CD14-positive monocyte (primary cell): ENCODE measurements at regions not wholly inside any gene's neighbourhood (a gene's known extent, or its start where the extent isn't known, plus 50 kb on each side); places are given as distances from the start of the nearest gene placed in this dataset.

ENCODE experiments used
- DNase-seq, 3 donors: peaks; one replicate each; pipeline ENCODE4 v3.0.0-alpha.2; 2011 to 2022
- H2AFZ ChIP-seq: 2 replicates; pipeline ENCODE4 v1.6.0; 2012; ENCODE audit warnings: mild to moderate bottlenecking, low read depth, low read length, inconsistent platforms; ENCODE audit not compliant: insufficient read depth, poor library complexity, severe bottlenecking
- H3K27ac ChIP-seq, 2 donors: 1 replicate in 1 of 2; 2 replicates in 1 of 2; pipeline ENCODE4 v1.5.1; 2012 to 2013; ENCODE audit warnings: low read length in 2 of 2, control low read depth in 1 of 2, inconsistent platforms in 1 of 2, low read depth in 1 of 2, mild to moderate bottlenecking in 1 of 2
- H3K27me3 ChIP-seq, 2 donors: one replicate each; pipeline versions ENCODE4 v1.6.0 to v1.6.1; 2011 to 2013; ENCODE audit warnings: low read length in 2 of 2; ENCODE audit not compliant: control insufficient read depth in 2 of 2, insufficient read depth in 2 of 2
- H3K36me3 ChIP-seq, 2 donors: replicated peaks in 1 of 2; 1 replicate in 1 of 2; 2 replicates in 1 of 2; pipeline versions ENCODE4 v1.5.1 to v1.6.1; 2012 to 2013; ENCODE audit warnings: low read length in 2 of 2, control low read depth in 1 of 2, inconsistent platforms in 1 of 2, mild to moderate bottlenecking in 1 of 2; ENCODE audit not compliant: insufficient read depth in 2 of 2, control insufficient read depth in 1 of 2
- H3K4me1 ChIP-seq, 2 donors: 1 replicate in 1 of 2; 2 replicates in 1 of 2; pipeline versions ENCODE4 v1.5.1 to v1.6.1; 2012 to 2013; ENCODE audit warnings: low read length in 2 of 2, control low read depth in 1 of 2, inconsistent platforms in 1 of 2, mild to moderate bottlenecking in 1 of 2, moderate library complexity in 1 of 2; ENCODE audit not compliant: insufficient read depth in 2 of 2, control insufficient read depth in 1 of 2
- H3K4me2 ChIP-seq: replicated peaks from 2 replicates; pipeline ENCODE3; 2012; ENCODE audit warnings: low read length, moderate library complexity, mild to moderate bottlenecking; ENCODE audit not compliant: poor library complexity, severe bottlenecking; ENCODE audit errors: extremely low read depth
- H3K4me3 ChIP-seq, 3 experiments: fragments of 200-600 bp in 1 of 3; sonication (generic) in 1 of 3; replicated peaks in 1 of 3; 1 replicate in 2 of 3; 2 replicates in 1 of 3; pipeline ENCODE4 v1.5.1; 2011 to 2013; ENCODE audit warnings: low read length in 3 of 3, mild to moderate bottlenecking in 3 of 3, control low read depth in 2 of 3, low read depth in 2 of 3, inconsistent platforms in 1 of 3, moderate library complexity in 1 of 3
- H3K79me2 ChIP-seq: 2 replicates; pipeline ENCODE4 v1.6.0; 2012; ENCODE audit warnings: mild to moderate bottlenecking, control low read depth, inconsistent platforms, low read length, moderate library complexity; ENCODE audit not compliant: insufficient read depth
- H3K9ac ChIP-seq: 2 replicates; pipeline ENCODE4 v1.6.0; 2017; ENCODE audit warnings: low read length, mild to moderate bottlenecking; ENCODE audit not compliant: insufficient read depth, poor library complexity, severe bottlenecking
- H3K9me3 ChIP-seq, 2 donors: replicated peaks in 1 of 2; 1 replicate in 1 of 2; 2 replicates in 1 of 2; pipeline versions ENCODE4 v1.5.1 to v1.6.1; 2012 to 2013; ENCODE audit warnings: low read length in 2 of 2, control low read depth in 1 of 2; ENCODE audit not compliant: control insufficient read depth in 1 of 2, insufficient read depth in 1 of 2
- H4K20me1 ChIP-seq: 2 replicates; pipeline ENCODE4 v1.6.0; 2012; ENCODE audit warnings: mild to moderate bottlenecking, low read length, control low read depth, moderate library complexity; ENCODE audit not compliant: insufficient read depth
- H3K27ac Mint-ChIP-seq, 7 donors: one replicate each; pipeline ENCODE4 v1.8.0; 2020; ENCODE audit warnings: mild to moderate bottlenecking in 7 of 7, mixed read lengths in 7 of 7, moderate library complexity in 6 of 7, inconsistent platforms in 2 of 7
- H3K27me3 Mint-ChIP-seq, 3 donors: one replicate each; pipeline ENCODE4 v1.8.0; 2021 to 2022; ENCODE audit warnings: low read depth in 3 of 3, mild to moderate bottlenecking in 3 of 3, mixed read lengths in 3 of 3, moderate library complexity in 3 of 3, inconsistent platforms in 1 of 3
- H3K36me3 Mint-ChIP-seq, 2 donors: one replicate each; pipeline ENCODE4 v1.8.0; 2020; ENCODE audit warnings: mixed read lengths in 2 of 2, inconsistent platforms in 1 of 2, mild to moderate bottlenecking in 1 of 2
- H3K4me1 Mint-ChIP-seq: one replicate; pipeline ENCODE4 v1.8.0; 2020; ENCODE audit warnings: mild to moderate bottlenecking, mixed read lengths
- H3K4me3 Mint-ChIP-seq, 2 donors: one replicate each; pipeline ENCODE4 v1.8.0; 2020; ENCODE audit warnings: mild to moderate bottlenecking in 2 of 2, mixed read lengths in 2 of 2, moderate library complexity in 1 of 2
- H3K9me3 Mint-ChIP-seq, 7 donors: one replicate each; pipeline ENCODE4 v1.8.0; 2020 to 2022; ENCODE audit warnings: mixed read lengths in 7 of 7, mild to moderate bottlenecking in 6 of 7, moderate library complexity in 6 of 7, inconsistent platforms in 2 of 7
- WGBS: methylation state at CpG from one replicate; pipeline ENCODE4 v1.1.5; 2013; ENCODE audit warnings: missing lambda C conversion rate; ENCODE audit not compliant: insufficient coverage; 5-methylcytosine and 5-hydroxymethylcytosine counted together
- intact Hi-C, 2 donors: fragments of 100-400 bp; cut with micrococcal nuclease; formaldehyde crosslinking; loops; one replicate each; pipeline versions ENCODE4 v1.15.0 to v1.15.1; 2023
- TF ChIP-seq, protein P1 (sequence below): fragments of 200-600 bp; IDR thresholded peaks from one replicate; pipeline ENCODE4 v1.8.0; 2022; ENCODE audit warnings: antibody characterized with exemption, mild to moderate bottlenecking

DNA sequence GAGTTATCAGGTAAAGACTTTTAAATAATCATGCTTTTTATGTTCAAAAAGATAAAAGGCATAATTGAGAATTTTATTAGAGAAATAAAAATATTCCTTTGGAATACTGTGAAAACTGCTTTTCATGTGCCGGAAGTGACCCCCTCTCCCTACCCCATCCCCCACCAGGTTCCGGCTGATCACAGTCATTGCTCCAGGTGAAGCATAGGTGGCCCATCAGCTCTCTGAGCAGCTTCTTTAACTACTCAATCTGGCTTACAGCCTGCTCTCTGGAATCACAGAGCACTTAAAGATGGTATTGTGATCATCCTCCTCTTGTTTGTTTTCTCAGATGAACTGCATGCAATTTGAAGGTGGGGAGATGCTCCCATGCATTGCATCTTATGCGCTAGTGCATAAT is 257.7 kb downstream of the EN1 start:
- no peaks in the 10 kb centered on the region for H3K4me1 Mint-ChIP-seq
- Histone ChIP-seq H3K27me3 (no peaks in the 10 kb centered on the region), H2AFZ (no peak overlapping the region), H3K4me1 (no peaks in the 10 kb centered on the region), H3K9ac (no peak overlapping the region), H3K4me2 (no peak overlapping the region), H3K36me3 (no peaks in the 10 kb centered on the region), H3K4me3 (no peak overlapping the region), H3K79me2 (no peaks in the 10 kb centered on the region), H4K20me1 (no peaks in the 10 kb centered on the region), H3K9me3 (no peaks in the 10 kb centered on the region), H3K27ac (no peak overlapping the region)
- H3K27me3 Mint-ChIP-seq = peaks cover 0 to 2% (median 2%) of the 10 kb centered on the region in 3 donors
- TF ChIP-seq, protein P1, sequence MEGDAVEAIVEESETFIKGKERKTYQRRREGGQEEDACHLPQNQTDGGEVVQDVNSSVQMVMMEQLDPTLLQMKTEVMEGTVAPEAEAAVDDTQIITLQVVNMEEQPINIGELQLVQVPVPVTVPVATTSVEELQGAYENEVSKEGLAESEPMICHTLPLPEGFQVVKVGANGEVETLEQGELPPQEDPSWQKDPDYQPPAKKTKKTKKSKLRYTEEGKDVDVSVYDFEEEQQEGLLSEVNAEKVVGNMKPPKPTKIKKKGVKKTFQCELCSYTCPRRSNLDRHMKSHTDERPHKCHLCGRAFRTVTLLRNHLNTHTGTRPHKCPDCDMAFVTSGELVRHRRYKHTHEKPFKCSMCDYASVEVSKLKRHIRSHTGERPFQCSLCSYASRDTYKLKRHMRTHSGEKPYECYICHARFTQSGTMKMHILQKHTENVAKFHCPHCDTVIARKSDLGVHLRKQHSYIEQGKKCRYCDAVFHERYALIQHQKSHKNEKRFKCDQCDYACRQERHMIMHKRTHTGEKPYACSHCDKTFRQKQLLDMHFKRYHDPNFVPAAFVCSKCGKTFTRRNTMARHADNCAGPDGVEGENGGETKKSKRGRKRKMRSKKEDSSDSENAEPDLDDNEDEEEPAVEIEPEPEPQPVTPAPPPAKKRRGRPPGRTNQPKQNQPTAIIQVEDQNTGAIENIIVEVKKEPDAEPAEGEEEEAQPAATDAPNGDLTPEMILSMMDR = no peak
- H3K27ac Mint-ChIP-seq = no peak overlapping the region
- no peak for DNase-seq
- peaks cover 0 to 3% (median 0%) of the 10 kb centered on the region in 7 donors for H3K9me3 Mint-ChIP-seq
- intact Hi-C loops = no loop called here
- H3K36me3 Mint-ChIP-seq = no peaks in the 10 kb centered on the region
- no peak overlapping the region for H3K4me3 Mint-ChIP-seq
- WGBS = 92% methylated on average over 2 of the region's 3 CpGs

DNA sequence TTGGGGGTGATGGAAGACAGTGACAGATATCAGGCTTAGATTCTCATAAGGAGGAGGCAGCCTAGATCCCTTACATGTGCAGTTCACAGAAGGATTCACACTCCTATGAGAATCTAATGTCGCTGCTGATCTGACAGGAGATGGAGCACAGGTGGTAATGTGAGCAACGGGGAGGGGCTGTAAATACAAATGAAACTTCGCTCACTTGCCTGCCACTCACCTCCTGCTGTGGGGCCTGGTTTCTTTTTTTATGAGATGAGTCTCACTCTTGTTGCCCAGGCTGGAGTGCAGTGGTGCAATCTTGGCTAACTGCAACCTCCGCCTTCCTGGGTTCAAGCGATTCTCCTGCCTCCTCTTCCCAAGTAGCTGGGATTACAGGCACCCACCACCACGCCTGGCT is 258.6 kb downstream of the EN1 start:
- no CpG with 5 or more reads among the region's 6 CpGs for WGBS
- TF ChIP-seq, protein P1 = no peak
- Mint-ChIP-seq H3K27ac (no peak overlapping the region), H3K4me3 (no peak overlapping the region), H3K9me3 (peaks cover 0 to 3% (median 0%) of the 10 kb centered on the region in 7 donors), H3K27me3 (peaks cover 0 to 2% (median 2%) of the 10 kb centered on the region in 3 donors), H3K36me3 (no peaks in the 10 kb centered on the region), H3K4me1 (no peaks in the 10 kb centered on the region)
- H3K36me3 ChIP-seq = no peaks in the 10 kb centered on the region
- no peaks in the 10 kb centered on the region for H4K20me1 ChIP-seq
- H3K79me2 ChIP-seq = no peaks in the 10 kb centered on the region
- no peaks in the 10 kb centered on the region for H3K27me3 ChIP-seq
- H3K9me3 ChIP-seq = no peaks in the 10 kb centered on the region
- no peak for DNase-seq
- intact Hi-C loops = no loop called here
- no peak overlapping the region for H2AFZ ChIP-seq
- H3K4me3 ChIP-seq = no peak overlapping the region
- no peak overlapping the region for H3K4me2 ChIP-seq
- no peak overlapping the region for H3K9ac ChIP-seq
- no peaks in the 10 kb centered on the region for H3K4me1 ChIP-seq
- H3K27ac ChIP-seq = no peak overlapping the region
